HG03064 (cell line): ENCODE measurements at regions not wholly inside any gene's neighbourhood (a gene's known extent, or its start where the extent isn't known, plus 50 kb on each side); places are given as distances from the start of the nearest gene placed in this dataset.

Experiments used
- ATAC-seq: cut with Tn5 transposase; IDR thresholded peaks from one replicate; pipeline ENCODE4 v1.9.1; 2021; ENCODE audit warnings: low read depth; ENCODE audit not compliant: unreplicated experiment

GRCh38 chr4:180009316-180009715 is 2233.9 kb upstream of the TENM3 start:
- no peak for ATAC-seq

- peak; percentile 68 for ATAC-seq
Measured at GRCh38 chr4:180028682-180029081, 2214.5 kb upstream of the TENM3 start.

- no peak for ATAC-seq
Measured at GRCh38 chr4:180031330-180031729, 2211.9 kb upstream of the TENM3 start.

GRCh38 chr4:180041576-180041975 is 2201.6 kb upstream of the TENM3 start:
- ATAC-seq: no peak

- no peak for ATAC-seq
Measured at GRCh38 chr4:180052629-180053028, 2190.6 kb upstream of the TENM3 start.

- ATAC-seq: no peak
Measured at GRCh38 chr4:180054291-180054690, 2188.9 kb upstream of the TENM3 start.

- ATAC-seq: no peak
Measured at GRCh38 chr4:180057299-180057721, 2185.9 kb upstream of the TENM3 start.

- peak; percentile 62 for ATAC-seq
Measured at GRCh38 chr4:180057891-180058671, 2185.1 kb upstream of the TENM3 start.

- peak; percentile 33 for ATAC-seq
Measured at GRCh38 chr4:180058691-180059215, 2184.4 kb upstream of the TENM3 start.

GRCh38 chr4:180059216-180059881 is 2183.9 kb upstream of the TENM3 start:
- ATAC-seq: no peak

GRCh38 chr4:180060159-180060889 is 2182.9 kb upstream of the TENM3 start:
- no peak for ATAC-seq

- ATAC-seq: no peak
Measured at GRCh38 chr4:180081072-180081471, 2162.1 kb upstream of the TENM3 start.

- ATAC-seq: no peak
Measured at GRCh38 chr4:180084561-180084960, 2158.6 kb upstream of the TENM3 start.

GRCh38 chr4:180086480-180087190 is 2156.6 kb upstream of the TENM3 start:
- no peak for ATAC-seq

- no peak for ATAC-seq
Measured at GRCh38 chr4:180098586-180098985, 2144.6 kb upstream of the TENM3 start.

- ATAC-seq: no peak
Measured at GRCh38 chr4:180099957-180100356, 2143.2 kb upstream of the TENM3 start.

GRCh38 chr4:180100433-180101344 is 2142.5 kb upstream of the TENM3 start:
- ATAC-seq: no peak

GRCh38 chr4:180101348-180102083 is 2141.7 kb upstream of the TENM3 start:
- no peak for ATAC-seq

- ATAC-seq: no peak
Measured at GRCh38 chr4:180103794-180104193, 2139.4 kb upstream of the TENM3 start.
